ENCODE measurements at regions not wholly inside any gene's neighbourhood (a gene's known extent, or its start where the extent isn't known, plus 50 kb on each side); places are given as distances from the start of the nearest gene placed in this dataset.

DNA sequence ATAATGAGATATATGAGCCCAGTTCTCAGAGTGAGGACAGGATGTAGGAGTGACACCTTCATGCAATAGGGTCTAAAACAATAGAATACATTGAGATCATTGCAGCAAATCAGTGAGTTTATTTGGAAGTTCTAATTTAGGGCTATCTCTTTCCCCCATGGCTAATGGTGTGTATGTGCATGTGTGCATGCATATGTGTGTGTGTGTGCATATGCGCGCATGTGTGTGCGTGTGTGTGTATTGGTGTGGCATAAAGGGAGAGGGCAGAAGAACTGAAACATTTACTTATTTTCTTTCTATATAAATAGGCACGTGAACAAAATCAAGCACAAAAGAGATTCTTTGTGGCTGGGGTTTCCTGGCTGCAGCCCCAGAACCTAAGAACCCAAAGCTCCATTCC is 115.7 kb upstream of the VEPH1 start:
- no peak overlapping the region for H3K56ac ChIP-seq (replicated peaks; ENCODE audit: insufficient read length, low read depth, low read length)
- H3K9ac ChIP-seq (replicated peaks in 1 of 4; ENCODE audit: extremely low read depth in 1 of 4, low read depth in 3 of 4, low read length in 3 of 4), result no peak overlapping the region; a peak in 1 of 7 replicates
- H2BK12ac ChIP-seq (ENCODE audit: low read depth, low read length), result no peak overlapping the region
- H3K14ac ChIP-seq (ENCODE audit: insufficient read length), result no peak overlapping the region
- no peak overlapping the region for H3K27ac ChIP-seq (ENCODE audit: low read depth, low read length)
- H3K4me3 ChIP-seq (ENCODE audit: extremely low read depth in 1 of 4, insufficient read depth in 2 of 4, low read depth in 3 of 4, low read length in 4 of 4), result no peak overlapping the region
- no peaks in the 10 kb centered on the region for H4K20me1 ChIP-seq (replicated peaks in 1 of 2; ENCODE audit: control insufficient read depth in 1 of 2, insufficient read depth in 2 of 2, low read length in 2 of 2)
- H4K91ac ChIP-seq (replicated peaks; ENCODE audit: insufficient read length, low read length), result no peak overlapping the region
- FAIRE-seq (no peak), DNase-seq (ENCODE audit: low read depth in 1 of 2, low spot score in 2 of 2) (no peak)
- H2AFZ ChIP-seq (ENCODE audit: low read length), result no peak overlapping the region
- no peaks in the 10 kb centered on the region; a peak in 1 of 7 replicates for H3K27me3 ChIP-seq (replicated peaks in 1 of 4; ENCODE audit: control insufficient read depth in 3 of 4, extremely low read depth in 1 of 4, insufficient read depth in 3 of 4, low read length in 3 of 4)
- H3K36me3 ChIP-seq (ENCODE audit: control insufficient read depth in 2 of 4, insufficient read depth in 4 of 4, low read length in 3 of 4), result no peaks in the 10 kb centered on the region
- H3K18ac ChIP-seq (ENCODE audit: extremely low read depth, low read length), result no peak overlapping the region
- H3K79me1 ChIP-seq (ENCODE audit: low read depth, low read length), result no peaks in the 10 kb centered on the region
- CTCF ChIA-PET (ENCODE audit: partially characterized antibody), result interaction anchor here (0.6 to 1.2 kb wide), 5 partner anchors 10 to 1182 kb away, joined by 3 read pairs; no protein-coding TSS in a partner anchor
- H3K4me1 ChIP-seq (replicated peaks in 1 of 4; ENCODE audit: control insufficient read depth in 3 of 4, insufficient read depth in 4 of 4, low read length in 3 of 4), result no peaks in the 10 kb centered on the region; a peak in 1 of 7 replicates
- H2BK5ac ChIP-seq (ENCODE audit: low read depth, low read length), result no peak overlapping the region
- H2BK15ac ChIP-seq (ENCODE audit: low read length), result no peak overlapping the region
- no peaks in the 10 kb centered on the region for H3K23me2 ChIP-seq (ENCODE audit: low read depth, low read length)
- H3K4me2 ChIP-seq (ENCODE audit: insufficient read depth in 1 of 2, low read depth in 2 of 2, low read length in 2 of 2), result no peak overlapping the region
- no peak overlapping the region for H2AK5ac ChIP-seq (ENCODE audit: low read depth, low read length)
- no peaks in the 10 kb centered on the region for H3K9me3 ChIP-seq (ENCODE audit: insufficient read depth in 2 of 2, low read depth in 1 of 2, low read length in 1 of 2)
- WGBS, 2 experiments (ENCODE audit: extremely low coverage in 1 of 2, insufficient coverage in 1 of 2, insufficient read length in 1 of 2, insufficient replicate concordance in 2 of 2, low coverage in 1 of 2, low lambda C conversion rate in 2 of 2, missing lambda C conversion rate in 1 of 2), result 90% methylated on average over 4 of the region's 4 CpGs; no CpG with 5 or more reads in 1 of the 2 experiments
- no peak overlapping the region for H4K5ac ChIP-seq (ENCODE audit: insufficient read length, low read depth, low read length)
- no peak overlapping the region for H2BK120ac ChIP-seq (replicated peaks; ENCODE audit: low read depth, low read length)
- POLR2A ChIA-PET (ENCODE audit: partially characterized antibody), result no interaction called here
- H3K4ac ChIP-seq (replicated peaks; ENCODE audit: insufficient read length, low read depth, low read length), result no peak overlapping the region
- no peak overlapping the region for H3K23ac ChIP-seq (ENCODE audit: insufficient read length)
- H3K79me2 ChIP-seq (ENCODE audit: control insufficient read depth in 1 of 2, insufficient read depth in 2 of 2, low read length in 2 of 2), result no peaks in the 10 kb centered on the region
- no peak overlapping the region for H2BK20ac ChIP-seq (ENCODE audit: low read length)
- H4K8ac ChIP-seq (ENCODE audit: extremely low read depth, insufficient read depth, low read length), result no peak overlapping the region
- TF ChIP-seq CBX5 (IDR thresholded peaks at IDR 0.05; ENCODE audit: low read depth, low read length) (no peak), CBX8 (IDR thresholded peaks at IDR 0.05; ENCODE audit: borderline replicate concordance, low read depth, low read length) (no peak), EGR1 (IDR thresholded peaks at IDR 0.05; ENCODE audit: borderline replicate concordance, low read depth, low read length) (no peak), CHD2 (IDR thresholded peaks at IDR 0.05; ENCODE audit: low read length) (no peak), RXRA (IDR thresholded peaks at IDR 0.05; ENCODE audit: insufficient read depth, low read depth, low read length) (no peak), RBBP5 (IDR thresholded peaks at IDR 0.05; ENCODE audit: borderline replicate concordance, low read depth, low read length) (no peak), MAFK (IDR thresholded peaks at IDR 0.05; ENCODE audit: low read depth, low read length) (no peak), SIRT6 (IDR thresholded peaks at IDR 0.05; ENCODE audit: low read length) (no peak), HDAC6 (IDR thresholded peaks at IDR 0.05; ENCODE audit: low read depth, low read length) (no peak), BACH1 (IDR thresholded peaks at IDR 0.05; ENCODE audit: low read length) (no peak), YY1 (IDR thresholded peaks at IDR 0.05; ENCODE audit: low read depth, low read length) (no peak), RFX5 (IDR thresholded peaks at IDR 0.05; ENCODE audit: borderline replicate concordance, low read depth, low read length) (no peak), FOSL1 (IDR thresholded peaks at IDR 0.05; ENCODE audit: insufficient read depth, low read depth, low read length) (no peak), POLR2AphosphoS5 (IDR thresholded peaks at IDR 0.05; ENCODE audit: low read depth, low read length) (no peak), JUND (IDR thresholded peaks at IDR 0.05; ENCODE audit: low read length) (no peak)
- TF ChIP-seq, protein P1, sequence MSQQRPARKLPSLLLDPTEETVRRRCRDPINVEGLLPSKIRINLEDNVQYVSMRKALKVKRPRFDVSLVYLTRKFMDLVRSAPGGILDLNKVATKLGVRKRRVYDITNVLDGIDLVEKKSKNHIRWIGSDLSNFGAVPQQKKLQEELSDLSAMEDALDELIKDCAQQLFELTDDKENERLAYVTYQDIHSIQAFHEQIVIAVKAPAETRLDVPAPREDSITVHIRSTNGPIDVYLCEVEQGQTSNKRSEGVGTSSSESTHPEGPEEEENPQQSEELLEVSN (IDR thresholded peaks at IDR 0.05), result no peak
